ENCODE measurements at regions not wholly inside any gene's neighbourhood (a gene's known extent, or its start where the extent isn't known, plus 50 kb on each side); places are given as distances from the start of the nearest gene placed in this dataset.

GRCh38 chr2:45301307-45302277, 292.3 kb upstream of the SIX2 start:
- DNase-seq (ENCODE audit: low read depth) = no peak

- DNase-seq (ENCODE audit: low read depth) = no peak
Measured at GRCh38 chr2:45300026-45300750, 290.9 kb upstream of the SIX2 start.

GRCh38 chr2:45299361-45299760, 290.1 kb upstream of the SIX2 start:
- no peak for DNase-seq (ENCODE audit: low read depth)

GRCh38 chr2:45293182-45293581, 283.9 kb upstream of the SIX2 start:
- DNase-seq (ENCODE audit: low read depth) = no peak

- DNase-seq (ENCODE audit: low read depth) = no peak
Measured at GRCh38 chr2:45291296-45291701, 282.0 kb upstream of the SIX2 start.

- no peak for DNase-seq (ENCODE audit: low read depth)
Measured at GRCh38 chr2:45289997-45290709, 280.9 kb upstream of the SIX2 start.

- no peak for DNase-seq (ENCODE audit: low read depth)
Measured at GRCh38 chr2:45288532-45289417, 279.5 kb upstream of the SIX2 start.

GRCh38 chr2:45287045-45287444, 277.8 kb upstream of the SIX2 start:
- no peak for DNase-seq (ENCODE audit: low read depth)

- no peak for DNase-seq (ENCODE audit: low read depth)
Measured at GRCh38 chr2:45285771-45286390, 276.6 kb upstream of the SIX2 start.

GRCh38 chr2:45285311-45285710, 276.1 kb upstream of the SIX2 start:
- DNase-seq (ENCODE audit: low read depth) = no peak

- no peak for DNase-seq (ENCODE audit: low read depth)
Measured at GRCh38 chr2:45284621-45284995, 275.4 kb upstream of the SIX2 start.

GRCh38 chr2:45283764-45284620, 274.7 kb upstream of the SIX2 start:
- no peak for DNase-seq (ENCODE audit: low read depth)

GRCh38 chr2:45282646-45283045, 273.4 kb upstream of the SIX2 start:
- DNase-seq (ENCODE audit: low read depth) = no peak

- DNase-seq (ENCODE audit: low read depth) = no peak
Measured at GRCh38 chr2:45281311-45281710, 272.1 kb upstream of the SIX2 start.

- no peak for DNase-seq (ENCODE audit: low read depth)
Measured at GRCh38 chr2:45280794-45281193, 271.5 kb upstream of the SIX2 start.

GRCh38 chr2:45279356-45279755, 270.1 kb upstream of the SIX2 start:
- no peak for DNase-seq (ENCODE audit: low read depth)

GRCh38 chr2:45278365-45279078, 269.3 kb upstream of the SIX2 start:
- no peak for DNase-seq (ENCODE audit: low read depth)

- no peak for DNase-seq (ENCODE audit: low read depth)
Measured at GRCh38 chr2:45276914-45277313, 267.7 kb upstream of the SIX2 start.

GRCh38 chr2:45275806-45276205, 266.6 kb upstream of the SIX2 start:
- no peak for DNase-seq (ENCODE audit: low read depth)

Data from forelimb muscle (tissue), 1 donor.